ENCODE measurements at regions not wholly inside any gene's neighbourhood (a gene's known extent, or its start where the extent isn't known, plus 50 kb on each side); places are given as distances from the start of the nearest gene placed in this dataset.

- TF ChIP-seq CTCF (IDR thresholded peaks at IDR 0.05) = no peak
- TF ChIP-seq POLR2A (IDR thresholded peaks at IDR 0.05) = no peak
- no peak for TF ChIP-seq POLR2AphosphoS5 (IDR thresholded peaks at IDR 0.05)
- TF ChIP-seq EP300 (IDR thresholded peaks at IDR 0.05) = no peak
Measured at GRCh38 chr5:158414780-158415179, 555.8 kb upstream of the CLINT1 start.
